Fibroblast of lung (primary cell): ENCODE measurements at regions not wholly inside any gene's neighbourhood (a gene's known extent, or its start where the extent isn't known, plus 50 kb on each side); places are given as distances from the start of the nearest gene placed in this dataset.

Source experiments
- DNase-seq, 2 donors: peaks; one replicate each; pipeline versions ENCODE4 v3.0.0 to v3.0.0-alpha.2; 2010; ENCODE audit warnings: low read depth in 2 of 2
- H2AFZ ChIP-seq: 2 replicates; pipeline ENCODE4 v1.5.1; 2012; ENCODE audit warnings: low read length, control low read depth, inconsistent platforms
- H3K27ac ChIP-seq: 2 replicates; pipeline ENCODE4 v1.5.1; 2011; ENCODE audit warnings: low read length, control low read depth; ENCODE audit not compliant: insufficient read depth
- H3K27me3 ChIP-seq: 2 replicates; pipeline ENCODE4 v1.5.1; 2011; ENCODE audit warnings: mild to moderate bottlenecking, low read length; ENCODE audit not compliant: control insufficient read depth, insufficient read depth
- H3K36me3 ChIP-seq: 2 replicates; pipeline ENCODE4 v1.5.1; 2011; ENCODE audit warnings: low read length; ENCODE audit not compliant: control insufficient read depth, insufficient read depth
- H3K4me1 ChIP-seq: 2 replicates; pipeline ENCODE4 v1.5.1; 2011; ENCODE audit warnings: low read length; ENCODE audit not compliant: control insufficient read depth, insufficient read depth; ENCODE audit errors: extremely low read depth
- H3K4me2 ChIP-seq: 2 replicates; pipeline ENCODE4 v1.5.1; 2011; ENCODE audit warnings: low read length, control low read depth; ENCODE audit not compliant: insufficient read depth; ENCODE audit errors: extremely low read depth
- H3K4me3 ChIP-seq, 4 experiments: fragments of 200-600 bp in 1 of 4; sonication (generic) in 1 of 4; replicated peaks in 1 of 4; 2 replicates each; pipeline ENCODE4 v1.5.1; 2011 to 2016; ENCODE audit warnings: low read length in 4 of 4, low read depth in 3 of 4, mild to moderate bottlenecking in 3 of 4, control low read depth in 2 of 4, inconsistent platforms in 1 of 4, mixed read lengths in 1 of 4; ENCODE audit not compliant: insufficient read depth in 1 of 4; ENCODE audit errors: control extremely low read depth in 1 of 4
- H3K79me2 ChIP-seq: 2 replicates; pipeline ENCODE4 v1.5.1; 2012; ENCODE audit warnings: mild to moderate bottlenecking, low read length, inconsistent platforms; ENCODE audit not compliant: control insufficient read depth, insufficient read depth
- H3K9ac ChIP-seq: 2 replicates; pipeline ENCODE4 v1.5.1; 2011; ENCODE audit warnings: mild to moderate bottlenecking, low read length, control low read depth; ENCODE audit not compliant: insufficient read depth
- H3K9me3 ChIP-seq: 2 replicates; pipeline ENCODE4 v1.5.1; 2012; ENCODE audit warnings: low read depth, low read length; ENCODE audit not compliant: control insufficient read depth, insufficient read depth
- H4K20me1 ChIP-seq: 2 replicates; pipeline ENCODE4 v1.5.1; 2011; ENCODE audit warnings: low read length; ENCODE audit not compliant: control insufficient read depth, insufficient read depth; ENCODE audit errors: extremely low read depth
- EZH2 ChIP-seq: IDR thresholded peaks from 2 replicates; pipeline ENCODE4 v1.5.1; 2012; ENCODE audit warnings: low read length, control low read depth, mild to moderate bottlenecking; ENCODE audit errors: missing control alignments
- TF ChIP-seq, protein P1 (sequence below), 2 donors: IDR thresholded peaks in 1 of 2; conservative IDR thresholded peaks in 1 of 2; 1 replicate in 1 of 2; 2 replicates in 1 of 2; pipeline ENCODE4 v1.5.1; 2011 to 2012; ENCODE audit warnings: low read length in 2 of 2, control low read depth in 1 of 2, inconsistent platforms in 1 of 2, low read depth in 1 of 2, mild to moderate bottlenecking in 1 of 2

DNA sequence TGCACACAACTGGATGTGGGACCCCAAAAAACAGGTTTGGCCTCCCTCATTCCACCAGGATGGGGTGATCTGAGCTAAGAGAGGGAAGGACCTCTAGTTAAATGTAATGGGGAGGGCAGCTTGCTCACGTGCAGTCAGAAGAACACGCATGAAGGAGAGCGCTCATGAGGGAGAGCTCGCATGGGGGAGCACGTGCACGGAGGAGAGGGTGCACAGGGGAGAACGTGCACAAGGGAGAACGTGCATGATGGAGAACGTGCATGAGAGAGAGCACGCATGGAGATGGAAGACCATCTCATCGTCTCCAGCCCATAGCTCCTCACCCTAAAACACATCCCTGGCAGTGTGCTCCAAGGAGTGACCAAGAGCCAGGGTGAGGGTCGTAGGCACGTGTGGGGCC lies 141.2 kb downstream of the RBFOX3 start:
- Histone ChIP-seq H3K9me3 (no peaks in the 10 kb centered on the region), H3K27ac (no peak overlapping the region), H3K9ac (no peak overlapping the region), H3K36me3 (no peaks in the 10 kb centered on the region), H2AFZ (no peak overlapping the region), H3K27me3 (no peaks in the 10 kb centered on the region), H3K4me3 (no peak overlapping the region), H3K4me2 (no peak overlapping the region), H3K4me1 (no peaks in the 10 kb centered on the region), H4K20me1 (no peaks in the 10 kb centered on the region), H3K79me2 (no peaks in the 10 kb centered on the region)
- TF ChIP-seq EZH2: no peak
- TF ChIP-seq, protein P1, sequence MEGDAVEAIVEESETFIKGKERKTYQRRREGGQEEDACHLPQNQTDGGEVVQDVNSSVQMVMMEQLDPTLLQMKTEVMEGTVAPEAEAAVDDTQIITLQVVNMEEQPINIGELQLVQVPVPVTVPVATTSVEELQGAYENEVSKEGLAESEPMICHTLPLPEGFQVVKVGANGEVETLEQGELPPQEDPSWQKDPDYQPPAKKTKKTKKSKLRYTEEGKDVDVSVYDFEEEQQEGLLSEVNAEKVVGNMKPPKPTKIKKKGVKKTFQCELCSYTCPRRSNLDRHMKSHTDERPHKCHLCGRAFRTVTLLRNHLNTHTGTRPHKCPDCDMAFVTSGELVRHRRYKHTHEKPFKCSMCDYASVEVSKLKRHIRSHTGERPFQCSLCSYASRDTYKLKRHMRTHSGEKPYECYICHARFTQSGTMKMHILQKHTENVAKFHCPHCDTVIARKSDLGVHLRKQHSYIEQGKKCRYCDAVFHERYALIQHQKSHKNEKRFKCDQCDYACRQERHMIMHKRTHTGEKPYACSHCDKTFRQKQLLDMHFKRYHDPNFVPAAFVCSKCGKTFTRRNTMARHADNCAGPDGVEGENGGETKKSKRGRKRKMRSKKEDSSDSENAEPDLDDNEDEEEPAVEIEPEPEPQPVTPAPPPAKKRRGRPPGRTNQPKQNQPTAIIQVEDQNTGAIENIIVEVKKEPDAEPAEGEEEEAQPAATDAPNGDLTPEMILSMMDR (conservative IDR thresholded peaks at IDR 0.05 in 1 of 2, IDR thresholded peaks at IDR 0.05 in 1 of 2; ENCODE audit: low read depth in 1 of 2, low read length in 2 of 2): no peak
- no peak for DNase-seq

DNA sequence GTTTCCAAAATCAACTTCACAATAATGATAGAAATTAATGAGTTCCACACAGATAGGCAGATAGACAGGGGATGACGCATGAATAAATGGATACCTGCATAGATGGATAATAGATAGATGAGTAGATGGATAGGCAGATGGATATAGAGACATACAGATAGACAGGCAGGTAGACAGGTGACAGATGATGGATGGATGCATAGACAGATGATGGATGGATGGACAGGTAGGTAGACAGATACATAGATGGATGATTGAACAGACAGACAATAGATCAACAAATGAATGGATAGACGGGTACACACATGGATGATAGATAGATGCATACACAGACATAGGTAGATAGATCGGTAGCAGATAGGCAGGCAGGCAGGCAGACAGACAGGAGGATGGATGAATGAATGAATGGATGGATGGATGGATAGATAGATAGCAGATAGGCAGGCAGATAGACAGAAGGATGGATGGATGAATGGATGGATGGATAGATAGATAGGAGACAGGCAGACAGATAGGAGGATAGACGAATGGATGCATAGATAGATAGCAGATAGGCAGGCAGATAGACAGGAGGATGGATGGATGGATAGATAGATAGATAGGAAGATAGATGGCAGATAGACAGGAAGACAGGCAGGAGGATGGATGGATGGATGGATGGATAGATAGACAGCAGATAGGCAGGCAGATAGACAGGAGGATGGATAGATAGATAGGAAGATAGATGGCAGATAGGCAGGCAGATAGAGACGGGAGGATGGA lies 142.5 kb downstream of the RBFOX3 start:
- Histone ChIP-seq H3K4me3 (no peak overlapping the region), H3K4me2 (no peak overlapping the region), H2AFZ (no peak overlapping the region), H3K27ac (no peak overlapping the region), H3K9me3 (no peaks in the 10 kb centered on the region), H4K20me1 (no peaks in the 10 kb centered on the region), H3K79me2 (no peaks in the 10 kb centered on the region), H3K27me3 (no peaks in the 10 kb centered on the region), H3K9ac (no peak overlapping the region), H3K36me3 (no peaks in the 10 kb centered on the region), H3K4me1 (no peaks in the 10 kb centered on the region)
- DNase-seq: no peak
- TF ChIP-seq, protein P1 (conservative IDR thresholded peaks at IDR 0.05 in 1 of 2, IDR thresholded peaks at IDR 0.05 in 1 of 2; ENCODE audit: low read depth in 1 of 2, low read length in 2 of 2): no peak
- TF ChIP-seq EZH2: no peak

DNA sequence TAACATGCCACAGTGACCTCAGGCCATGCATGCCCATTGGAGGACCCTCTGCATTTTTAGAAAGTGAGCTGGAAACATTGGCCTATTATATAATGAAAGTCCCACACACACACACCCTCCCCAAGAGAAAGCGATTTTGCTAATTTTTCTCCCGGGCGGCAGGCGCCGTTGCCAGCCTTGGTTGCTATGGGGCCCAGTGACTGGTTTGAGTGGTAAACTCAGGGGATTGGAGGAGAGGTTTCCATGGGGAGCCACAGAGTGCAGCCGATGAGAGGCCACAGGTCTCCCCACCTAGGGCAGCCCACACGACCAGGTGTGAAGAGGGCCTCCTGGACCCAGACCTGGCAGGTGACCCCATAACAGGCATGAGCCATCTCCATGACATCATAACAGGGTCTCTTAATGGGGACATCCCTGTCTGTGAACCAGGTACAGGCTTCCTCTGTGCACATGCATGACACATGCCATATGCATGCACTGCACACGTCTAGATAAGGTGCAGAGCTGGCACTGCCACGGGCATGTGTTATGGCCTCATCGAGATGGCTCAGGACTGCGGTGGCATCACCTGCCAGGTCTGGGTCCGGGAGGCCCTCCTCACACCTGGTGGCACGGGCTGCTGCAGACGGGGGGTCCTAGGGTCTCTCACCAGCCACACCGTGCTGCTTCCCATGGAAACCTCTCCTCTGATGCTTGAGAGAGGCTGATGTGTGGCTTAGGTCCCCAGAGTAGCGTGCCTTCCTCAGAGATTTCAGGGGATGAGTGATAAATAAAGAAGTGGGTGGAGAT lies 144.1 kb downstream of the RBFOX3 start:
- Histone ChIP-seq H3K4me2 (no peak overlapping the region), H3K9me3 (no peaks in the 10 kb centered on the region), H3K4me1 (no peaks in the 10 kb centered on the region), H3K9ac (no peak overlapping the region), H3K36me3 (no peaks in the 10 kb centered on the region), H3K27ac (no peak overlapping the region), H4K20me1 (no peaks in the 10 kb centered on the region), H2AFZ (no peak overlapping the region), H3K27me3 (no peaks in the 10 kb centered on the region), H3K79me2 (no peaks in the 10 kb centered on the region), H3K4me3 (no peak overlapping the region)
- TF ChIP-seq, protein P1 (conservative IDR thresholded peaks at IDR 0.05 in 1 of 2, IDR thresholded peaks at IDR 0.05 in 1 of 2; ENCODE audit: low read depth in 1 of 2, low read length in 2 of 2): no peak
- no peak for TF ChIP-seq EZH2
- no peak for DNase-seq
